ENCODE measurements at regions not wholly inside any gene's neighbourhood (a gene's known extent, or its start where the extent isn't known, plus 50 kb on each side); places are given as distances from the start of the nearest gene placed in this dataset.

- TF ChIP-seq CTCF (IDR thresholded peaks at IDR 0.05; ENCODE audit: low read length), result no peak
- no peak for TF ChIP-seq EZH2 (IDR thresholded peaks at IDR 0.05; ENCODE audit: borderline replicate concordance, low read length)
These were observed 226.6 kb downstream of the MEF2C start for GRCh38 chr5:88656221-88656950.

Data from OCI-LY1 (cell line).